Activated CD4-positive, alpha-beta T cell treated with anti-CD3 and anti-CD28 coated beads, Interleukin-2, amount 50 U/mL, for 16 hours (primary cell): ENCODE measurements at regions not wholly inside any gene's neighbourhood (a gene's known extent, or its start where the extent isn't known, plus 50 kb on each side); places are given as distances from the start of the nearest gene placed in this dataset.

Source experiments
- DNase-seq: peaks from one replicate; pipeline ENCODE4 v3.0.0-alpha.2; 2020

- DNase-seq = no peak
These were observed 115.0 kb upstream of the SRRM4 start for GRCh38 chr12:118866346-118866745.

DNA sequence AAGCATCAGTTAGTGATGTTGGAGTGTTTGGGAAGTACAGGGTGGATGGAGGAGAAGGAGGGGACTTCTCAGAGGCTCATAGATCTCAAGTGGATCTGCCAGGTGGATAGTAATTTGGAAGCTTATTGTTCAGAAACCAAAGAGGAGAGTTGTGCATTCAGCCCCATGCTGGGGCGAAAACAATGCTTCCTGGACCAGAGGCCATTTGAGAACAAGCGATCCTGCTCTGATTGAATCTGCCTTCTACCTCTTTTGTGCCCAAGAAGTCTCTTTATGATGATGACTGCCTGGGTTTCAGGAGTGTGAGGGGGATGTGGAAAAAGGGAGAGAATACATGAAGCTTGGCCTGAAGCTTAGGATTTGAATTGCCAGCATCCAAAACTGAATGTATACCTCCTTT is 110.8 kb upstream of the SRRM4 start:
- DNase-seq = no peak

- DNase-seq = no peak
These were observed 106.4 kb upstream of the SRRM4 start for GRCh38 chr12:118874698-118875548.

- no peak for DNase-seq
These were observed 100.4 kb upstream of the SRRM4 start for GRCh38 chr12:118880720-118881493.

DNA sequence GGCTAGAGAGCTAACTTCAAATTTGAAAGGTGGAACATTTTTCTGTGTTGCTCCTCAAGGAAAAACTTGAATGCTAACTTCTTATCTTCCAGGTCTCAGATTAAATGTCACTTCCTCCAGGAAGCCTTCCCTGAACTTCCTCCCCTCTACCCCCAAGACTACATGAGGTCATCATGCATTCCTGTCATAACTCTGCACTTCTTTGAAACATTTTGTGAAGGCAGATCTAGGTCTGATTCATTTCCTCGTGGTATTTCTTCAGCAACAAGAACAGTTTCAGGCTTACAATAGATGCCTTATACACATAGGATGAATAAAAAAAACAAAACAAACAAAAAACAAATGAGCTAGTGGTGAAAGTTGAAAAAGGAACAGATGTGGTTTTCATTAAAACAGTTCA is 97.1 kb upstream of the SRRM4 start:
- no peak for DNase-seq

- DNase-seq = no peak
These were observed 80.3 kb upstream of the SRRM4 start for GRCh38 chr12:118900993-118901392.

GRCh38 chr12:118908811-118909210 is 72.5 kb upstream of the SRRM4 start:
- DNase-seq = no peak

- no peak for DNase-seq
These were observed 68.6 kb upstream of the SRRM4 start for GRCh38 chr12:118912697-118913270.

DNA sequence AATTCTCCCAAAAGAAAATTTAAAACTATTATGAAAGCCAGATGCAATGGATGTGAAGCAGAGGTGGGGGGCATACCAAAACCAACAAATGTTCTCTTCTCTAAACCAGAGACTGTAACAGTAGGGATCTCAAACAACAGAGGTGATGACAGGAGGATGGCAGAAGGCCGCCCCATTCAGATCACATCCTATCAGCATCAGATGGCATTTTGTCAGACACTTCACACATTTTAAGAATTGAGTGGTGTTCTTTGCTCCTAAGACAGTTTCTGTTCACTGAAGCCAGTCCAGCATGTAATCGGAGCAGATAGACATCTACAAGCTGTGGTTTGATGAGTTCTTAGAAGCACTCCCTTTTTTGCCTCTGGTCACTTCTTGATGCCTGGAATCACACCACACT is 59.6 kb upstream of the SRRM4 start:
- DNase-seq = no peak

GRCh38 chr12:118922405-118922804 is 58.9 kb upstream of the SRRM4 start:
- DNase-seq = no peak

DNA sequence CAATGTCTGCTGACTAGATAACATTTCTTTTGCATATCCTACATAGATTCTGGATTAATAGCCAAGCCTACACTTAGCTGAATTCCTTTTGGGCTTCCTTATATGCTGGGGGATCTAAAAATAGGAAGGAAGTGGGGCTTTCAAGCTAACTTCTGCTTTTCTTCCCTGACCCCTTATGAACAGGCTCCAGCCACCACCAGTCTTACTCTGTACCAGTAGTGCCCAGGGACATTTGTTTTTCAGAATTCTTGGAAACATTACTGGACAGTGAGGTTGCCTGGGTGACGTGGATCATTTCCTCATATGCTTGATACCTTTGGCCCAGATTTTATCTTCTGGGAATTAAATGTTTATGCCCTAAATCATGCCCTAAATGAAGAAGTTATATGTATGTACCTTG is 55.9 kb upstream of the SRRM4 start:
- DNase-seq = no peak

- no peak for DNase-seq
These were observed 55.5 kb upstream of the SRRM4 start for GRCh38 chr12:118925826-118926225.
